Panc1 (cell line): ENCODE measurements at regions not wholly inside any gene's neighbourhood (a gene's known extent, or its start where the extent isn't known, plus 50 kb on each side); places are given as distances from the start of the nearest gene placed in this dataset.
"Not testable (repeated sequence)": the region's sequence is repeated elsewhere in the genome, so short reads cannot be mapped to it uniquely, and the experiment has no call there.

ENCODE experiments used
- ATAC-seq: fragments of 200-7000 bp; cut with Tn5 transposase; 2 replicates; pipeline ENCODE4 v1.9.1; 2020; ENCODE audit warnings: mild to moderate bottlenecking, moderate library complexity
- BruUV-seq: library from RNA; stranded (reverse); fragments of 400-500 nt; replicated peaks from 2 replicates; lab custom pipeline; 2021; lab: Mats Ljungman, UMichigan
- CTCF ChIA-PET: fragments of 300-600 bp; sonication (Branson Sonifier 250); formaldehyde crosslinking; loops from one replicate; lab custom pipeline; 2022; ENCODE audit warnings: antibody characterized with exemption; lab: Charles Lee
- POLR2A ChIA-PET: fragments of 300-600 bp; sonication (Branson Sonifier 250); formaldehyde crosslinking; loops from one replicate; lab custom pipeline; 2022; ENCODE audit warnings: antibody characterized with exemption; lab: Charles Lee
- DNase-seq: peaks from one replicate; pipeline ENCODE4 v3.0.0-alpha.2; 2010; ENCODE audit warnings: low read depth, low spot score
- H3K27ac ChIP-seq: 2 replicates; pipeline ENCODE4 v1.5.1; 2011; ENCODE audit warnings: mild to moderate bottlenecking, low read length, inconsistent platforms
- H3K27me3 ChIP-seq: fragments of 200-500 bp; sonication (Bioruptor generic); 2 replicates; pipeline ENCODE4 v1.6.0; 2014; ENCODE audit warnings: low read length, inconsistent platforms; ENCODE audit not compliant: control insufficient read depth, insufficient read depth
- H3K36me3 ChIP-seq: fragments of 200-500 bp; sonication (Bioruptor generic); 2 replicates; pipeline ENCODE4 v1.5.1; 2014; ENCODE audit warnings: inconsistent platforms, mild to moderate bottlenecking, low read length, moderate library complexity; ENCODE audit not compliant: control insufficient read depth, insufficient read depth
- H3K4me1 ChIP-seq: 2 replicates; pipeline ENCODE4 v1.5.1; 2011; ENCODE audit warnings: inconsistent platforms, mild to moderate bottlenecking, low read length, moderate library complexity; ENCODE audit not compliant: control insufficient read depth, insufficient read depth
- H3K4me3 ChIP-seq, 2 experiments: 2 replicates each; pipeline ENCODE4 v1.5.1; 2011 to 2012; ENCODE audit warnings: low read depth in 2 of 2, low read length in 2 of 2, mild to moderate bottlenecking in 2 of 2, inconsistent platforms in 1 of 2, moderate library complexity in 1 of 2
- H3K9me3 ChIP-seq: fragments of 200-500 bp; sonication (Bioruptor generic); 2 replicates; pipeline ENCODE4 v1.5.1; 2014; ENCODE audit warnings: low read depth, mild to moderate bottlenecking, inconsistent platforms, low read length, moderate library complexity; ENCODE audit not compliant: control insufficient read depth, insufficient read depth
- in situ Hi-C: cut with HindIII; loops from 2 replicates; pipeline ENCODE4 v1.10.0; 2016; ENCODE audit warnings: low sequenced_read_pairs, low pct_unique_long_range_greater_than_20kb
- intact Hi-C: fragments of 100-400 bp; cut with micrococcal nuclease; formaldehyde crosslinking; loops from one replicate; pipeline ENCODE4 v1.10.0; 2022; ENCODE audit not compliant: unreplicated experiment

- in situ Hi-C loops, H3K27ac ChIP-seq, intact Hi-C loops, H3K27me3 ChIP-seq, H3K36me3 ChIP-seq, POLR2A ChIA-PET, H3K9me3 ChIP-seq, DNase-seq, BruUV-seq, H3K4me1 ChIP-seq, ATAC-seq, H3K4me3 ChIP-seq, CTCF ChIA-PET: not testable (repeated sequence)
Measured at GRCh38 chr18:14342170-14342569, 201.2 kb downstream of the POTEC start.

GRCh38 chr18:14336017-14336416 lies 203.8 kb upstream of the ZNF519 start:
- H3K27me3 ChIP-seq, POLR2A ChIA-PET, ATAC-seq, intact Hi-C loops, H3K4me3 ChIP-seq, in situ Hi-C loops, H3K27ac ChIP-seq, H3K4me1 ChIP-seq, BruUV-seq, H3K36me3 ChIP-seq, H3K9me3 ChIP-seq, DNase-seq, CTCF ChIA-PET: not testable (repeated sequence)

GRCh38 chr18:14321217-14321616 lies 189.0 kb upstream of the ZNF519 start:
- H3K9me3 ChIP-seq, H3K4me3 ChIP-seq, H3K36me3 ChIP-seq, CTCF ChIA-PET, ATAC-seq, BruUV-seq, H3K27me3 ChIP-seq, H3K4me1 ChIP-seq, in situ Hi-C loops, H3K27ac ChIP-seq, POLR2A ChIA-PET, DNase-seq, intact Hi-C loops: not testable (repeated sequence)

- H3K4me1 ChIP-seq, POLR2A ChIA-PET, H3K4me3 ChIP-seq, BruUV-seq, intact Hi-C loops, H3K27ac ChIP-seq, H3K9me3 ChIP-seq, H3K27me3 ChIP-seq, in situ Hi-C loops, DNase-seq, CTCF ChIA-PET, ATAC-seq, H3K36me3 ChIP-seq: not testable (repeated sequence)
Measured at GRCh38 chr18:14301255-14301654, 169.0 kb upstream of the ZNF519 start.

- ATAC-seq, H3K36me3 ChIP-seq, H3K4me3 ChIP-seq, BruUV-seq, CTCF ChIA-PET, H3K9me3 ChIP-seq, H3K4me1 ChIP-seq, DNase-seq, intact Hi-C loops, POLR2A ChIA-PET, H3K27ac ChIP-seq, H3K27me3 ChIP-seq, in situ Hi-C loops: not testable (repeated sequence)
Measured at GRCh38 chr18:14295081-14295480, 162.8 kb upstream of the ZNF519 start.
